ENCODE measurements at regions not wholly inside any gene's neighbourhood (a gene's known extent, or its start where the extent isn't known, plus 50 kb on each side); places are given as distances from the start of the nearest gene placed in this dataset.
"Not testable (repeated sequence)": the region's sequence is repeated elsewhere in the genome, so short reads cannot be mapped to it uniquely, and the experiment has no call there.

DNA sequence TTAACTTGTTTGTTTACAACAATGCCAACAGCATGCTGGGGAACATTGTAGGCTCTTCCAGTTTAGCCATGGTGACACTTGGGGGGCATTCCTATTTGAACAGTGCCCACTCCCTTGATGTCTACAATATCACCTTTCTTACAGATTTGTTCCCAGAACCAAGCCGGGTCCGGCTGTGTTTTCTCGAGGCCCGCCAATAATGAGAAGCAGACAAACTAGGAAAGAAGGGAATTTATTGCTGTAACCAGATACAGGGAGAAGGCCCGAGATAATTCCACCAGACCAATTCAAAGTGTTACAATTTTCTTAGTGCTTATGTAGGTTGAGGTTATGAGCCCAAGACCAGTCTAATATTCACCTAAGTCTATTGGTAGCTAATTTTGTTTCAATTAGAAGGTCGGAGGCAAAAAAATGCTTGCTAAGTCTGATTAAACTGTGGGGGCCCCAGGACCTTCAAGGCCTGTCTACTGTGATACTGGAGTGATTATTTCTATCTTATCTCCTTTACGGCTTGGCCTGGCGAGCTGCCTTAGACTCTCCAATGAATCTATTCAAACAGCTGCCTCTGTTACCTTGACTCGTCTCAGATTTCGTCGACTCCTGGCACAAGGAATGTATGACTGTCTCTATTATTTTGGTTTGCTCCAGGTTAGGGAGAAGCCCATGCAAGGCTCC lies 59.1 kb upstream of the PSME4 start:
- Histone ChIP-seq H3K79me2 (ENCODE audit: control insufficient read depth, insufficient read depth, low read length) (no peaks in the 10 kb centered on the region), H3K9ac (ENCODE audit: control insufficient read depth, extremely low read depth, insufficient read depth, low read length) (no peak overlapping the region), H3K4me2 (ENCODE audit: control insufficient read depth, extremely low read depth, insufficient read depth, low read depth, low read length) (no peak overlapping the region), H3K4me1 (ENCODE audit: control insufficient read depth, extremely low read depth, insufficient read depth, low read length) (no peaks in the 10 kb centered on the region), H3K36me3 (ENCODE audit: control insufficient read depth in 2 of 2, extremely low read depth in 1 of 2, insufficient read depth in 2 of 2, low read length in 2 of 2) (no peaks in the 10 kb centered on the region), H3K9me3 (ENCODE audit: control insufficient read depth, low read depth, low read length) (no peaks in the 10 kb centered on the region), H3K9me1 (ENCODE audit: control insufficient read depth, extremely low read depth, insufficient read depth, low read length) (no peaks in the 10 kb centered on the region), H3K27ac (ENCODE audit: control insufficient read depth, insufficient read depth, low read length) (no peak overlapping the region), H3K4me3 (ENCODE audit: control insufficient read depth in 2 of 3, extremely low read depth in 1 of 3, insufficient read depth in 2 of 3, low read depth in 1 of 3, low read length in 3 of 3) (no peak overlapping the region), H4K20me1 (ENCODE audit: control insufficient read depth, extremely low read depth, insufficient read depth, low read length) (no peaks in the 10 kb centered on the region), H2AFZ (ENCODE audit: control insufficient read depth, low read length) (no peak overlapping the region), H3K27me3 (ENCODE audit: control insufficient read depth, extremely low read depth, insufficient read depth, low read length) (no peaks in the 10 kb centered on the region)
- dilution Hi-C loops (cut with MboI; ENCODE audit: extremely low pct_ligation_motif_present, low sequenced_read_pairs) = no loop called here
- FAIRE-seq = no peak
- no peak for DNase-seq (ENCODE audit: low read depth, low spot score)
- TF ChIP-seq CTCF (optimal IDR thresholded peaks at IDR 0.05 in 1 of 3, IDR thresholded peaks at IDR 0.05 in 1 of 3, conservative IDR thresholded peaks at IDR 0.05 in 1 of 3; ENCODE audit: extremely low read depth in 1 of 3, insufficient read depth in 2 of 3, low read length in 3 of 3) = no peak
- TF ChIP-seq EZH2 (IDR thresholded peaks at IDR 0.05; ENCODE audit: low read length) = no peak

DNA sequence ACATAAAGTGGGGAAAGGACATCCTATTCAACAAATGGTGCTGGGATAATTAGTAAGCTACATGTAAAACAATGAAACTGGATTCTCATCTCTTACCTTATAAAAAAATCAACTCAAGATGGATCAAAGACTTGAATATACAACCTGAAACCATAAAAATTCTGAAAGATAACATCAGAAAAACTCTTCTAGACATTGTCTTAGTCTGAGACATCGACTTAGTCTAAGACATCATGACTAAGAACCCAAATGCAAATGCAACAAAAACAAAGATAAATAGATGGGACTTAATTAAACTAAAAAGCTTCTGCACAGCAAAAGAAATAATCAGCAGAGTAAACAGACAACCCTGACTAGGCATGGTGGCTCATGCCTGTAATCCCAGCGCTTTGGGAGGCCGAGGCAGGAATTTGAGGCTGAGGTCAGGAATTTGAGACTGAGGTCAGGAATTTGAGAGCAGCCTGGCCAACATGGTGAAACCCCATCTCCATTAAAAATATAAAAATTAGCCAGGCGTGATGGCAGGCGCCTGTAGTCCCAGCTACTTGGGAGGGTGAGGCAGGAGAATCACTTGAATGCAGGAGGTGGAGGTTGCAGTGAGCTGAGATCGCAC lies 54.8 kb upstream of the PSME4 start:
- H3K4me3 ChIP-seq (ENCODE audit: control insufficient read depth in 2 of 3, extremely low read depth in 1 of 3, insufficient read depth in 2 of 3, low read depth in 1 of 3, low read length in 3 of 3); DNase-seq (ENCODE audit: low read depth, low spot score); H3K4me1 ChIP-seq (ENCODE audit: control insufficient read depth, extremely low read depth, insufficient read depth, low read length); H3K36me3 ChIP-seq (ENCODE audit: control insufficient read depth in 2 of 2, extremely low read depth in 1 of 2, insufficient read depth in 2 of 2, low read length in 2 of 2); FAIRE-seq; H2AFZ ChIP-seq (ENCODE audit: control insufficient read depth, low read length); H3K9me3 ChIP-seq (ENCODE audit: control insufficient read depth, low read depth, low read length); H3K27ac ChIP-seq (ENCODE audit: control insufficient read depth, insufficient read depth, low read length); dilution Hi-C loops (cut with MboI; ENCODE audit: extremely low pct_ligation_motif_present, low sequenced_read_pairs); H4K20me1 ChIP-seq (ENCODE audit: control insufficient read depth, extremely low read depth, insufficient read depth, low read length); H3K4me2 ChIP-seq (ENCODE audit: control insufficient read depth, extremely low read depth, insufficient read depth, low read depth, low read length); H3K27me3 ChIP-seq (ENCODE audit: control insufficient read depth, extremely low read depth, insufficient read depth, low read length); H3K9me1 ChIP-seq (ENCODE audit: control insufficient read depth, extremely low read depth, insufficient read depth, low read length); H3K9ac ChIP-seq (ENCODE audit: control insufficient read depth, extremely low read depth, insufficient read depth, low read length); H3K79me2 ChIP-seq (ENCODE audit: control insufficient read depth, insufficient read depth, low read length): not testable (repeated sequence)

DNA sequence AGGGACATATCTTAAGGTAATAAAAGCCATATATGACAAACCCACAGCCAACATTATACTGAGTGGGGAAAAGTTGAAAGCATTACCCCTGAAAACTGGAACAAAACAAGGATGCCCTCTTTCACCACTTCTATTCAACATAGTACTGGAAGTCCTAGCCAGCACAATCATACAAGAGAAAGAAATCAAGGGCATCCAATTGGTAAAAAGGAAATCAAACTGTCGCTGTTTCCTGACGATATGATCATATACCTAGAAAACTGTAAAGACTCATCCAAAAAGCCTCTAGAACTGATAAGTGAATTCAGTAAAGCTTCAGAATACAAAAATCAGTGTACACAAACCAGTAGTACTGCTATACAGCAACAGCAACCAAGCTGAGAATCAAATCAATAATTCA lies 53.8 kb upstream of the PSME4 start:
- no peaks in the 10 kb centered on the region for H3K79me2 ChIP-seq (ENCODE audit: control insufficient read depth, insufficient read depth, low read length)
- no peaks in the 10 kb centered on the region for H4K20me1 ChIP-seq (ENCODE audit: control insufficient read depth, extremely low read depth, insufficient read depth, low read length)
- dilution Hi-C loops (cut with MboI; ENCODE audit: extremely low pct_ligation_motif_present, low sequenced_read_pairs) = no loop called here
- no peaks in the 10 kb centered on the region for H3K9me1 ChIP-seq (ENCODE audit: control insufficient read depth, extremely low read depth, insufficient read depth, low read length)
- H3K4me3 ChIP-seq (ENCODE audit: control insufficient read depth in 2 of 3, extremely low read depth in 1 of 3, insufficient read depth in 2 of 3, low read depth in 1 of 3, low read length in 3 of 3) = no peak overlapping the region
- H3K9me3 ChIP-seq (ENCODE audit: control insufficient read depth, low read depth, low read length) = peaks cover 3% of the 10 kb centered on the region
- H3K27me3 ChIP-seq (ENCODE audit: control insufficient read depth, extremely low read depth, insufficient read depth, low read length) = no peaks in the 10 kb centered on the region
- no peaks in the 10 kb centered on the region for H3K36me3 ChIP-seq (ENCODE audit: control insufficient read depth in 2 of 2, extremely low read depth in 1 of 2, insufficient read depth in 2 of 2, low read length in 2 of 2)
- no peaks in the 10 kb centered on the region for H3K4me1 ChIP-seq (ENCODE audit: control insufficient read depth, extremely low read depth, insufficient read depth, low read length)
- DNase-seq (ENCODE audit: low read depth, low spot score) = no peak
- no peak overlapping the region for H3K27ac ChIP-seq (ENCODE audit: control insufficient read depth, insufficient read depth, low read length)
- no peak for TF ChIP-seq CTCF (optimal IDR thresholded peaks at IDR 0.05 in 1 of 3, IDR thresholded peaks at IDR 0.05 in 1 of 3, conservative IDR thresholded peaks at IDR 0.05 in 1 of 3; ENCODE audit: extremely low read depth in 1 of 3, insufficient read depth in 2 of 3, low read length in 3 of 3)
- TF ChIP-seq EZH2 (IDR thresholded peaks at IDR 0.05; ENCODE audit: low read length) = no peak
- no peak for FAIRE-seq
- H2AFZ ChIP-seq (ENCODE audit: control insufficient read depth, low read length) = no peak overlapping the region
- H3K4me2 ChIP-seq (ENCODE audit: control insufficient read depth, extremely low read depth, insufficient read depth, low read depth, low read length) = no peak overlapping the region
- no peak overlapping the region for H3K9ac ChIP-seq (ENCODE audit: control insufficient read depth, extremely low read depth, insufficient read depth, low read length)

Measured in keratinocyte (primary cell).